ENCODE measurements at regions not wholly inside any gene's neighbourhood (a gene's known extent, or its start where the extent isn't known, plus 50 kb on each side); places are given as distances from the start of the nearest gene placed in this dataset.

GRCh38 chr1:193626695-193627094 lies 440.3 kb upstream of the B3GALT2 start:
- no peak for DNase-seq (ENCODE audit: low read depth in 2 of 2)

DNA sequence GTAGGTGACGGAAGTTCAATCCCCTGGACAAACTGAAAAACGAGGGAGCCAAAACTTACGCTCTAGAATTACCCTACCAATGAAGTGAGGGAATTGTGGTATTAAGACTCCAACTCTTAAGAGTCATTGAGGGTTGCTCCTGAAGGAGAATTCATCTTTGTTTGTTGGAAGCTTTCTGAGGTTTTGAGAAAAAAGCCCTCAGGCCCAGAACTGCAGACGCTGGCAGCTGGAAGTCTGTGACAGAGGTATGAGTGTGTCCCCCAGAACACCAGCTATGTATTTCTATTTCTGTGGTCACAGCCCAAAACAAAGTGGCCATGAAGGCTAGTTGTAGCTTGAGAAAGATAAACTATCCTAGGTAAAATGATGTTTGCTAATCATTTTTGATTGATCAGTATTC lies 438.8 kb upstream of the B3GALT2 start:
- DNase-seq (ENCODE audit: low read depth in 2 of 2) = no peak

- no peak for DNase-seq (ENCODE audit: low read depth in 2 of 2)
These were observed 433.5 kb upstream of the B3GALT2 start for GRCh38 chr1:193619911-193620310.

- no peak for DNase-seq (ENCODE audit: low read depth in 2 of 2)
These were observed 428.4 kb upstream of the B3GALT2 start for GRCh38 chr1:193614817-193615216.

DNA sequence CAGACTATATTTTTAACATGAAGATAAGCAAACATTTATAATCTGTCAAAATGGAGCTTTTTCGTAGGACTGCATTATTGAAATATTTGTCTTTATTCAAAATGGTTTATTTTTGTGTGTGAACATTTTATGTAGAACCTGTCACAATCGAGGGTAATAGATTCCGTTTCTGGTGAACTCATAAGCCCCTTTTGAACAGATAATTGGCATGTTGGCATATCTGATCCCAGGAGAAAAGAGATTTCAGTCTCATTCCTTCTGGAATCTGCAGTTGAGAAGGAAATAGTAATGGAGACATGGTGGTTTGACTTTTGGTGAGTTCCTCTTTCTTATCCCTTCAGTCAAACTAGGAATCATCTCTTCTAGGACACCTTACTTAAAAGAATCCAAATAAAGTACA lies 427.9 kb upstream of the B3GALT2 start:
- DNase-seq (ENCODE audit: low read depth in 2 of 2) = no peak

- DNase-seq (ENCODE audit: low read depth in 2 of 2) = no peak
These were observed 426.6 kb upstream of the B3GALT2 start for GRCh38 chr1:193613041-193613440.

GRCh38 chr1:193609592-193609991 lies 423.2 kb upstream of the B3GALT2 start:
- no peak for DNase-seq (ENCODE audit: low read depth in 2 of 2)

DNA sequence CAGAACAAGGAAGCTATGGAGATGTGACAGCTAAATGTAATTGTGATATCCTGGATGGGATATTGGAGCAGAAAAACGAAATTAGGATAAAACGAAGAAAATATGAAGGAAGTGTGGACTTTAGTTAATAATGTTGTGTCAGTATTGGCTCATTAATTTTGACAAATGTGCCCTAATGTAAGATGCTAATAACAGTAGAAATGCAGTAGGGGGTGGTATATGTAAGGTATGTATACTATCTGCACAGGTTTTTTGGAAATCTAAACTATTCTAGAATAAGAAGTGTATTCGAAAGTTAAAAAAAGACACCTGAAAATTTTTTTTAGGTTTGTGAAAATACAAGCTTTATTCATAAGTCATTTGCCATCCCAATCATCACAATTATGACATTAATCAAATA lies 421.4 kb upstream of the B3GALT2 start:
- no peak for DNase-seq (ENCODE audit: low read depth in 2 of 2)

GRCh38 chr1:193606035-193606434 lies 419.6 kb upstream of the B3GALT2 start:
- no peak for DNase-seq (ENCODE audit: low read depth in 2 of 2)

DNA sequence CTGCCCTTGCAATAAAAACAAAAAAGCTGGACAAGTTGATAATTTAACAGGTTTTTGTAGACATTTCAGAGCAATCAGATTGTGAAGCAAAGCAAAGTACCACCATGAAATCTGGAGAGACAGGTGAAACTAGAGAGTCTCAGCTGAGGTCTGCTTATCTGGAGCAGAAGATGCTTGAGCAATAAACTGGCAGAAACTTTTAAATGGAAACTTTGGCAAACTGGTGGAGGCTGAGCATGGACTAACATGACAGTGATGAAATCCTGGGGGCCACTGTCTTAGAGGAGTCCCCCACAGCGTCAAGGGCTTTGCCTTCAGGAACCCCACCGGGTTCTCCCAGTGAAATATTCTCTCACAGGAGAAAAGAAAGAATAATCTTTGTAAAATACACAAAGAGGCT lies 416.3 kb upstream of the B3GALT2 start:
- no peak for DNase-seq (ENCODE audit: low read depth in 2 of 2)

- DNase-seq (ENCODE audit: low read depth in 2 of 2) = no peak
These were observed 406.9 kb upstream of the B3GALT2 start for GRCh38 chr1:193593147-193593885.

DNA sequence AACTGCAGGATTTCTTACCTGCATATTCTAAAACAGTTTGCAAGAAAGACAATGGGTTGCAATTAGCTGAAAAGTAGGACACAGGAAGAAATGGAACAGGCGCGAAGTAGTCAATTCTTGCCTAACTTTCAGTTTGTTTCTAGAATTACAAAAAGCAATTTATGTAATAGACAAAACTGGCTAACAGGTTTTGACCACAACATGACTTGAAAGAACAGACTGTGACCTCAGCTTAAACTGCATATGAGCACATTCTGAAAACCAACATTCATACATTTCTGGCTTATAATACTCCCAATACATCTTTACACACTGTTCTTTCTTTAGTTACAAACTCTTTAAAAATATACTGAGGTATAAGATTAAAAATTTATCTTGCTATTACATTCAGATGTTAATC lies 405.9 kb upstream of the B3GALT2 start:
- no peak for DNase-seq (ENCODE audit: low read depth in 2 of 2)

DNA sequence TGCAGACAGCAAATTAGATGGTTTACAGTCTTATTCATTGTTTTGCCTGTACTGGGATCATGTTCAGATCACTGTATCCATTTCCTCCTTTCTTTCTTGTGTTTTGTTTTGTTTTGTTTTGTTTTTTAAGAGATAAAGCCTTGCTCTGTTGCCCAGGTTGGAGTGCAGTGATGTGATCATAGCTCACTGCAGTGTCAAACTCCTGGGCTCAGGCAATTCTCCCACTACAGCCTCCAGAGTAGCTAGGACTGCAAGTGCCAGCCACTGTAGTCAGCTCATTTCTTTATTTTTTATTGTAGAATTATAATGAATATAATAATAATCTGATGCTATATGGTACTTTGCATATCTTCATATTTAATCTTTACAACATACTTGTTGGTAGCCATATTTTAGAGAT lies 403.7 kb upstream of the B3GALT2 start:
- DNase-seq (ENCODE audit: low read depth in 2 of 2) = no peak

- DNase-seq (ENCODE audit: low read depth in 2 of 2) = no peak
These were observed 403.2 kb upstream of the B3GALT2 start for GRCh38 chr1:193589597-193590040.

DNA sequence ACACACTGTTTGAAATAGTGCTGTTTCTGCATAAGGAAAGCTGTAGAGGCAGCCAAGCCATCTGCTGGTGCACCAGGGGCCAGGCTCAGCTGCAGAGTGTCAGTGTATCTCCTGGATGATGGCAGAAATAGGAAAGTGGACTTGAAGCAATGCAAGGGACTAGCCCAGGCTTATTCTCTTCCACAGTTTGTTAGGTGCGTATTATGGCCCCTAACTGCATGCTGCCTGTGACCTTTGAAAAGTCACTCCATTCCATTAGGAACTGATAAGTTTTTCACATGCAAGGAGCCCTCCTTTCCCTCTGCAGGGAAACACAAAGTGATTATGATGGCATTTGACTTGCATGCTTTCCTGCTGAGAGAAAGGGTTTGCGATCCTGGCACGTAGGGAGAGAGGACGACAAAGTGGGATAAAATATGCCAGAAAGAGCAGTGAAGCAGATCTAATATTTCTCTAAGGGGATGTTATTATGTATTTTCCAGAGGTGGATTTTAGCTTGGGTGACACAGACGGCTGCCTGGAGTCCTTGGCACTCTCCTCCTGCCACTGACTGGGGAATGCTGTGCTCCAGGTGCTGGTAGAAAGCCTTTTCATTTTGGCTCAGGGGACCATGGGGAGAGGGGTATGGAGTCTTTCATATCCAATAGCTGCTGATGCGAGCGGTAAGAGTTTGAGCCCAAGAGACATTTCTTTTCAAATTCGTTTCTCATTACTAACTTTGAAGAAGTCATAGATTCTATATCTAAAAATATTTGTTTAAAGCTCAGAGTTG lies 402.1 kb upstream of the B3GALT2 start:
- DNase-seq (ENCODE audit: low read depth in 2 of 2) = no peak

- DNase-seq (ENCODE audit: low read depth in 2 of 2) = no peak
These were observed 398.4 kb upstream of the B3GALT2 start for GRCh38 chr1:193584731-193585239.

GRCh38 chr1:193581341-193581740 lies 394.9 kb upstream of the B3GALT2 start:
- DNase-seq (ENCODE audit: low read depth in 2 of 2) = no peak

DNA sequence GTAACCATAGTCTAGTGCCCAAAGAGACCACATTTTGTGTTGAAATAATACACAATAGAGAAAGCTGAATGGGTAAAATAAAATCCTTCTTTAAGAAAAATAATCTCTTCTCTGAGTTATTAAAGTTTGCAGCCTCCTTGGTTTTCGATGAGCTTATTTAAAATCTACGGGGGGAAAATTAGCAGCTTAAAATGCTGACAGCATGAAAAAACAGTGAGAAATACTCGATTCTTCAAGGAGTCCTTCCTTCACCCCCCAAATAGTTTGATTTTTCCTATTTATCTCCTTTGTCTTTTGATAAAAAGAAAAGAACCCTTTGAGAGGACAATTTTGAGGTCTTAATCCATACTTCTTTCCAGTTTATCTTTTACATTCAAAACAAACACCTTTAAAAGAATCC lies 394.0 kb upstream of the B3GALT2 start:
- DNase-seq (ENCODE audit: low read depth in 2 of 2) = no peak

DNA sequence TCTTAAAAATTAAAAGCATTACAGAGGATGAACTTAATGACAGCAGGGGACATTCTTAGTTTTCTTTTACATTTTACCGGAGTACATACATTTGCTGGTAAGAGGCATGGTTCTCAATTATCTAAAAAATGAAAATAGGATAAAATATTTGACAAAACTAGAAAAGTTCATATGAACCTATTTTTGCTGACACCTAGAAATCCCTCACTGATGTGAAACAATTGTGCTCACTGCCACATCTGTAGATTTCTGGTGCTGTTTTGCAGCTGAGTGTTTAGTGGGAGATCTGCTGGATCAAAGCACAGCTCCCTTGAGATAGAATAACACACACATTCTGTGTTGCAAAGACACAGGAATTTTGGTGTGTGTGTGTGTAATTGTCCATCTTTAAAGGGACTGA lies 392.9 kb upstream of the B3GALT2 start:
- no peak for DNase-seq (ENCODE audit: low read depth in 2 of 2)

DNA sequence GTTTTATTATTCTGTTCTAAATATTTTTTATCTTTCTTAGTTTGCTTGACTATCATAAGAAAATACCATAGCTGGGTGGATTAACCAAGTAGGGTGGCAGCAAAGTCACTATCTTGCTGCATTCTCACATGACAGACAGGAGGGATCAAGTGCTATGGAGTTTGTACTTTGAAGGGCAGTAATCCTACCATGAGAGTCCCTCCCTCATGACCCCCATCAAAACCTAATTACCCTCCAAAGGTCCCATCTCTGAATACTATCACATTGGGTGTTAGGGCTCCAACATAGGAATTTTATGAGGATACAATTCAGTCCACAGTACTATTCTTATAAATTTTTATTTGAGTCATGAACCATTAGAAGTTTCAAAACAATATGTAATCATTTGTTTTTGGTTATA lies 388.5 kb upstream of the B3GALT2 start:
- DNase-seq (ENCODE audit: low read depth in 2 of 2) = no peak

GRCh38 chr1:193569983-193570269 lies 383.5 kb upstream of the B3GALT2 start:
- no peak for DNase-seq (ENCODE audit: low read depth in 2 of 2)

DNA sequence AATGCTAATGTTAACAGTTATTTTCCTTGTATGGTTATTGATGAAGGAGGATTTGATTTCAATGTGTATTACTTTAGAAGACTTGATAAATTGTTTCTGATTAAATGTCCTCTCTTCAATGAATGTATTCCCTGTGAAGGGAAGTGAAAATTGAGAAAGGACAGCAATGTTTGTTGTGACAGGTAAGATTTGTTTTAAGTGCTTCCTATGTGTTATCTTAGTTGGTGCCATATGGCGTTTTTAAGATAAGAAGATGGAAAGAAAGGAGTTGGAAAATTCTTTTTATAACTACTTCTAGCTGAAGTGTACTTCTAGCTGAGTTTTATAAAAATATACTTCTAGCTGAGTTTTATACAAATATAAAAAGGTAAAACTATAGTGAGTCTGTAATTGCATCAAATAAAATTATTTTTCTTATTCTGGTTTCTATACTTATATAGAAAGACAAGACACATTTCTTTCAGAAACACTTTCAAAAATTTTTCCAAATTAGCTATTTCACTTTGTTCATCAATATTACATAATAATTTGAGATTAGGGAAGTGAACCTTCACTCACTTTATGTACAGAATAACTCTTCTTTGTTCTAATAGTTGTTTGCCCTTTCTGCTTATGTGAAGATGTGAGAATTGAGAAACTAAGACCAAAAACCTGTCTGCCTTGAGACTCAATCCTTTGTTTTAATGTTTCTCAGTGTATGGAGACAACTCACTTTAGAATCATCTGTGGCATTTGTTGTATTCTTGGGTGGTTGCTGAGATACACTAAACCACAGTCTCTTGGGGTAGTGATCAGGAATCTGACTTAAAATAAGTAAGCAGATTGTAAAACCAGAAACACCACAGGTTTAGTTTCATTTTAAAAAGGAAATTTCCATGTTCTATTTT lies 382.9 kb upstream of the B3GALT2 start:
- no peak for DNase-seq (ENCODE audit: low read depth in 2 of 2)
